H1 (cell line): ENCODE measurements at regions not wholly inside any gene's neighbourhood (a gene's known extent, or its start where the extent isn't known, plus 50 kb on each side); places are given as distances from the start of the nearest gene placed in this dataset.

ENCODE experiments used
- EGR1 ChIP-seq: IDR thresholded peaks from 2 replicates; pipeline ENCODE4 v1.6.1; 2011; ENCODE audit warnings: low read depth, low read length, borderline replicate concordance

DNA sequence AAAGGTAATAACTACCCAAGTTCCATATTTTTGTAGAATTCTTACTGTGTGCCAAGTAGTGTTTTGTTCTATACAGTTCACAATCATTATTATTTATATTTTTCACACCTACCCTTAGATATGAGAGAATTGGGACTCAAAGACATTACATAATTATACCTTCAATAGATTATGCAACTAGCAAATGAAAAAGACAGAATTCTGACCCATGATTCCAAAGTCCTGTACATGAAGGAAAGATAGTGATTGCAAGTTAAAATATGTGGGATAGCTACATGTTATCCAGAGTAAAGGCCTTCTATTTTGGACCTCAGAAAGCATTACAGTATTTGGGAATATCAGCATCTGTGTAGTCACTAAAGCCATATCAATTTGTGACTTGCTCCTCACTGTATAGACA is 581.0 kb downstream of the ELAVL2 start (continued):
- TF ChIP-seq EGR1 = no peak
